ENCODE measurements at regions not wholly inside any gene's neighbourhood (a gene's known extent, or its start where the extent isn't known, plus 50 kb on each side); places are given as distances from the start of the nearest gene placed in this dataset.

- no peaks in the 10 kb centered on the region for H3K79me2 ChIP-seq (ENCODE audit: low read depth)
- no peaks in the 10 kb centered on the region for H3F3A ChIP-seq (ENCODE audit: insufficient read depth, low read depth)
- BruUV-seq (replicated peaks) = no TSS peak
- TF ChIP-seq EZH2 (IDR thresholded peaks at IDR 0.05; ENCODE audit: low read depth) (no peak), CTCF (conservative IDR thresholded peaks at IDR 0.05) (no peak)
- no peaks in the 10 kb centered on the region for H3K27me3 ChIP-seq (ENCODE audit: insufficient read depth, low read depth)
- H3K36me3 ChIP-seq (ENCODE audit: low read depth) = no peaks in the 10 kb centered on the region
- H3K4me2 ChIP-seq = no peak overlapping the region
- H3K9me3 ChIP-seq (ENCODE audit: insufficient read depth, low read depth) = no peaks in the 10 kb centered on the region
- ChIA-PET POLR2A (ENCODE audit: unreplicated experiment) (no interaction called here), CTCF (no interaction called here)
- no peak for DNase-seq
- no peak overlapping the region for H3K27ac ChIP-seq
- no peak overlapping the region for H2AFZ ChIP-seq
- no peaks in the 10 kb centered on the region for H3K9me2 ChIP-seq (ENCODE audit: insufficient read depth)
- intact Hi-C loops (cut with micrococcal nuclease; ENCODE audit: unreplicated experiment) = no loop called here
- no peaks in the 10 kb centered on the region for H4K20me1 ChIP-seq (ENCODE audit: insufficient read depth)
- peaks cover 11% of the 10 kb centered on the region for H3K4me1 ChIP-seq (replicated peaks; ENCODE audit: insufficient read depth)
- no peak overlapping the region for H3K4me3 ChIP-seq
Observed at GRCh38 chr9:16238623-16239138, 631.8 kb downstream of the BNC2 start.

DNA sequence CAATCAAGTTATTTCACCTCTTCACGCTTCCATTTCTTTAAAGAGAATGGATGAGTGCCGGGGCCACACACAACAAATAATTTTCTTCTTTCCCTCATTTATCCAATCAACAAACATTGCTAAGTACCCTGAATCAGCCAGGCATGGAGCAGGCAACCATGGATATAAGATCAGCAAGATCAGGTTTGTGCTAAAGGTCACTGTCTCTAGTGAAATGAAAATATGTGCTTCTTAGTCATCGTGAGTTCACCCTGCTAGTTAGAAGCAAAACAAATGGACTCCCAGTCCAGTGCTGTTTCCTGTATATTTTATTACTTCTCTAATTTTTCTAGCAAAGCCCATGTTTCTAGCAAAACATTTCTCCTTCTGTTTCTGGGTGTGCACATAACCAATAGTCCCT, 629.2 kb downstream of the BNC2 start:
- TF ChIP-seq CTCF (conservative IDR thresholded peaks at IDR 0.05) (no peak), EZH2 (IDR thresholded peaks at IDR 0.05; ENCODE audit: low read depth) (no peak)
- Histone ChIP-seq H2AFZ (0 out of 2 replicates have a peak overlapping the region, but pooled peaks have one; percentile 11), H3K4me3 (no peak overlapping the region), H3K27me3 (ENCODE audit: insufficient read depth, low read depth) (no peaks in the 10 kb centered on the region), H3K9me2 (ENCODE audit: insufficient read depth) (no peaks in the 10 kb centered on the region), H3K4me2 (peak overlapping the region; percentile 40), H3K4me1 (replicated peaks; ENCODE audit: insufficient read depth) (peaks cover 11% of the 10 kb centered on the region), H3K9me3 (ENCODE audit: insufficient read depth, low read depth) (no peaks in the 10 kb centered on the region), H3K79me2 (ENCODE audit: low read depth) (no peaks in the 10 kb centered on the region), H3K36me3 (ENCODE audit: low read depth) (no peaks in the 10 kb centered on the region), H4K20me1 (ENCODE audit: insufficient read depth) (no peaks in the 10 kb centered on the region), H3F3A (ENCODE audit: insufficient read depth, low read depth) (no peaks in the 10 kb centered on the region), H3K27ac (no peak overlapping the region; the same call in 1 of the 2 replicates)
- BruUV-seq (replicated peaks) = no TSS peak
- ChIA-PET CTCF (no interaction called here), POLR2A (ENCODE audit: unreplicated experiment) (no interaction called here)
- DNase-seq = no peak
- intact Hi-C loops (cut with micrococcal nuclease; ENCODE audit: unreplicated experiment) = loop anchor here (5.0 kb wide), 2 partner anchors 49 to 96 kb away; no protein-coding TSS in a partner anchor

DNA sequence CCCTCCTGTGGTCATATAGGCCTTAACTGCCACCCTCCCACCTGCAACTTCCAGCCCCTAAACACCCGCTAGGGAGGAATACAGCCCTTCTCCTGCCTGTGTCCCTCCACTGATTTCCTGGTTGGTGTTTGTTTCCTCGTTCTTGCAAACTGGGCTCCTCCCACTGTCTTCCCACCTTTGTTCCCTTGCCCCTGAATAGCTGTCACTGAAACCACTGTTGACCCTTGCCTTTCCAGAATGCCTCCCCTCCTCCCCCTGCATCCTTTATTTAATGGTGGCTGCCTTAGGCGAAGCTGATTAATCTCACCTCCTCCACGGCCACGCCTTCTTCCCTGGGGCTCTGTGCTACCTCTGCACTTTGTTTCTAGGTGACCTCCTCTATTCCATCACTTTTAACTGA, 626.7 kb downstream of the BNC2 start:
- Histone ChIP-seq H3K36me3 (ENCODE audit: low read depth) (no peaks in the 10 kb centered on the region), H4K20me1 (ENCODE audit: insufficient read depth) (no peaks in the 10 kb centered on the region), H3K4me2 (no peak overlapping the region), H3K9me3 (ENCODE audit: insufficient read depth, low read depth) (no peaks in the 10 kb centered on the region), H3K4me3 (no peak overlapping the region), H3K9me2 (ENCODE audit: insufficient read depth) (no peaks in the 10 kb centered on the region), H3K4me1 (replicated peaks; ENCODE audit: insufficient read depth) (peaks cover 11% of the 10 kb centered on the region), H3F3A (ENCODE audit: insufficient read depth, low read depth) (no peaks in the 10 kb centered on the region), H2AFZ (no peak overlapping the region), H3K27me3 (ENCODE audit: insufficient read depth, low read depth) (no peaks in the 10 kb centered on the region), H3K27ac (no peak overlapping the region), H3K79me2 (ENCODE audit: low read depth) (no peaks in the 10 kb centered on the region)
- intact Hi-C loops (cut with micrococcal nuclease; ENCODE audit: unreplicated experiment) = loop anchor here (5.0 kb wide), 2 partner anchors 51 to 94 kb away; no protein-coding TSS in a partner anchor
- ChIA-PET CTCF (no interaction called here), POLR2A (ENCODE audit: unreplicated experiment) (interaction anchor here (0.7 kb wide), 1 partner anchor 52 kb away, joined by 3 read pairs; no protein-coding TSS in a partner anchor)
- BruUV-seq (replicated peaks) = no TSS peak
- peak; percentile 36 to 45 for DNase-seq
- TF ChIP-seq CTCF (conservative IDR thresholded peaks at IDR 0.05) (no peak), EZH2 (IDR thresholded peaks at IDR 0.05; ENCODE audit: low read depth) (no peak)
